KMS-11 (cell line): ENCODE measurements at regions not wholly inside any gene's neighbourhood (a gene's known extent, or its start where the extent isn't known, plus 50 kb on each side); places are given as distances from the start of the nearest gene placed in this dataset.

Experiments
- H2AFZ ChIP-seq: fragments of 200-600 bp; sonication (generic); 2 replicates; pipeline ENCODE4 v1.6.1; 2016; ENCODE audit warnings: antibody characterized with exemption, mixed run types, low read depth
- H3K27ac ChIP-seq: fragments of 200-600 bp; sonication (generic); 2 replicates; pipeline ENCODE4 v1.6.1; 2016; ENCODE audit warnings: mild to moderate bottlenecking, mixed run types
- H3K27me3 ChIP-seq: fragments of 200-600 bp; sonication (generic); 2 replicates; pipeline ENCODE4 v1.6.1; 2017; ENCODE audit warnings: mild to moderate bottlenecking, low read depth, mixed run types, moderate library complexity; ENCODE audit not compliant: insufficient read depth
- H3K36me3 ChIP-seq: fragments of 200-600 bp; sonication (generic); 2 replicates; pipeline ENCODE4 v1.6.1; 2017; ENCODE audit warnings: mild to moderate bottlenecking, mixed run types; ENCODE audit not compliant: insufficient read depth
- H3K4me1 ChIP-seq: fragments of 200-600 bp; sonication (generic); 2 replicates; pipeline ENCODE4 v1.6.1; 2016; ENCODE audit warnings: mild to moderate bottlenecking, low read depth, mixed run types; ENCODE audit not compliant: poor library complexity, severe bottlenecking
- H3K4me2 ChIP-seq: fragments of 200-600 bp; sonication (generic); 2 replicates; pipeline ENCODE4 v1.7.0; 2016; ENCODE audit warnings: mild to moderate bottlenecking, mixed run types
- H3K4me3 ChIP-seq: fragments of 200-600 bp; sonication (generic); IDR thresholded peaks from 2 replicates; pipeline ENCODE4 v1.6.1; 2017; ENCODE audit warnings: low read depth, low read length, mixed read lengths; ENCODE audit not compliant: insufficient read depth
- H3K79me2 ChIP-seq: fragments of 200-600 bp; sonication (generic); 2 replicates; pipeline ENCODE4 v1.6.1; 2016; ENCODE audit warnings: low read depth, mixed run types; ENCODE audit not compliant: insufficient read depth
- H3K9ac ChIP-seq: fragments of 200-600 bp; sonication (generic); 2 replicates; pipeline ENCODE4 v1.6.1; 2016; ENCODE audit warnings: mild to moderate bottlenecking, mixed run types
- H4K20me1 ChIP-seq: fragments of 200-600 bp; sonication (generic); 2 replicates; pipeline ENCODE4 v1.6.1; 2016; ENCODE audit warnings: mild to moderate bottlenecking, mixed run types; ENCODE audit not compliant: insufficient read depth
- CTCF ChIP-seq: fragments of 200-600 bp; sonication (generic); conservative IDR thresholded peaks from 2 replicates; pipeline ENCODE4 v1.6.1; 2017; ENCODE audit warnings: low read depth, mild to moderate bottlenecking, antibody characterized with exemption, low read length, moderate library complexity, mixed read lengths

GRCh38 chr12:123069436-123070266 is 81.2 kb downstream of the PITPNM2 start:
- no peaks in the 10 kb centered on the region for H3K36me3 ChIP-seq
- H3K4me2 ChIP-seq, result no peak overlapping the region
- H3K79me2 ChIP-seq, result no peaks in the 10 kb centered on the region
- H3K27ac ChIP-seq, result no peak overlapping the region
- no peaks in the 10 kb centered on the region for H3K27me3 ChIP-seq
- H4K20me1 ChIP-seq, result no peaks in the 10 kb centered on the region
- no peak overlapping the region for H3K4me3 ChIP-seq
- no peak overlapping the region for H2AFZ ChIP-seq
- no peak overlapping the region for H3K9ac ChIP-seq
- H3K4me1 ChIP-seq, result no peaks in the 10 kb centered on the region
- no peak for TF ChIP-seq CTCF

- TF ChIP-seq CTCF, result no peak
- Histone ChIP-seq H3K27me3 (no peaks in the 10 kb centered on the region), H3K27ac (no peak overlapping the region), H3K9ac (no peak overlapping the region), H3K36me3 (no peaks in the 10 kb centered on the region), H3K4me2 (no peak overlapping the region), H4K20me1 (no peaks in the 10 kb centered on the region), H3K4me3 (no peak overlapping the region), H3K4me1 (peaks cover 11% of the 10 kb centered on the region), H2AFZ (no peak overlapping the region), H3K79me2 (no peaks in the 10 kb centered on the region)
Measured at GRCh38 chr12:123067654-123068053, 83.2 kb downstream of the PITPNM2 start.

GRCh38 chr12:123066384-123066710 is 84.5 kb downstream of the PITPNM2 start:
- Histone ChIP-seq H3K4me1 (peaks cover 19% of the 10 kb centered on the region), H4K20me1 (no peaks in the 10 kb centered on the region), H3K9ac (no peak overlapping the region), H3K27me3 (no peaks in the 10 kb centered on the region), H3K4me3 (no peak overlapping the region), H3K27ac (no peak overlapping the region), H3K4me2 (no peak overlapping the region), H2AFZ (no peak overlapping the region), H3K79me2 (no peaks in the 10 kb centered on the region), H3K36me3 (no peaks in the 10 kb centered on the region)
- TF ChIP-seq CTCF, result no peak

- Histone ChIP-seq H3K27me3 (no peaks in the 10 kb centered on the region), H3K36me3 (no peaks in the 10 kb centered on the region), H3K4me1 (peaks cover 19% of the 10 kb centered on the region), H2AFZ (no peak overlapping the region), H3K4me2 (no peak overlapping the region), H3K4me3 (no peak overlapping the region), H3K27ac (no peak overlapping the region), H3K79me2 (no peaks in the 10 kb centered on the region), H4K20me1 (no peaks in the 10 kb centered on the region), H3K9ac (no peak overlapping the region)
- no peak for TF ChIP-seq CTCF
Measured at GRCh38 chr12:123065676-123066383, 85.1 kb downstream of the PITPNM2 start.
